NCI-H1417 (cell line): ENCODE measurements at regions not wholly inside any gene's neighbourhood (a gene's known extent, or its start where the extent isn't known, plus 50 kb on each side); places are given as distances from the start of the nearest gene placed in this dataset.
"Not testable (repeated sequence)": the region's sequence is repeated elsewhere in the genome, so short reads cannot be mapped to it uniquely, and the experiment has no call there.

Experiments
- DNase-seq, 3 experiments: peaks; one replicate each; lab custom pipeline; 2025; lab: John Stamatoyannopoulos, UW

DNA sequence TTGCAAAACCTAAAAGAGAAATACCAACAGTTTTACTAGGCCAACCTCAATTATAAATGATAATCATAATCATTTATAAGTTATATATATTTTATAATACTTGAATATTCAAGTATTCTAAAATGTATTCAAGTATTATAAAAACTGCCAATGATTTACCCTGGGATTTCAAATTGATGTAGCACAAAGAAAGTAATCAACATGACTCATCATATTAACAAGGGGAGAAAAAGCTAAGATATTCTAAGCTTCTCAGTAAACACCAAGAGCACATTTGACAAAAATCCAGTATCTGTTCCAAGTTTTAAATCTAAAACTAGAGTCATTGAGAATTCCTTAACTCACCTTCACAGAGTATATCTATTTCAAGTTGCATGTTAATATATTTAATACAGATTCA is 56.1 kb downstream of the CAPZA3 start:
- DNase-seq = no peak

DNA sequence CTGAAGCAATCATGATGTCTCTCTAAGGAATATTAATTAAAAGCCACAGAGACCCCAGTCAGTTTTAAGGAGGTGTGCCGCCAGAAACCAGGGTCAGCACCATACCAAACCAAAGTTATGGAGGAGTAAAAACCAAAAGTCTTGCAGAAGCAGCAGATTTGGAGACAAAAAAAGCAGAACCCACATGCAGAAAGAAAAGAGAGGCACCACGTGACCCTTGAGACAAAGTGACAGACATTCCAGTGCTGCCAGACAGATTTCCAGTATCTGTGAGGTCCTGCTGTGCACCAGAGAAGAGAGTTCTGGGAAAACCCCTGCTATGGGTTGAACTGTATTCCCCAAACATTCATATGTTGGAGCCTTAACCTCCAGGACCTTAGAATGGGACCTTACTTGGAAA is 59.7 kb downstream of the CAPZA3 start:
- no peak for DNase-seq

- DNase-seq = no peak
These were observed 60.8 kb downstream of the CAPZA3 start for GRCh38 chr12:18798535-18799361.

DNA sequence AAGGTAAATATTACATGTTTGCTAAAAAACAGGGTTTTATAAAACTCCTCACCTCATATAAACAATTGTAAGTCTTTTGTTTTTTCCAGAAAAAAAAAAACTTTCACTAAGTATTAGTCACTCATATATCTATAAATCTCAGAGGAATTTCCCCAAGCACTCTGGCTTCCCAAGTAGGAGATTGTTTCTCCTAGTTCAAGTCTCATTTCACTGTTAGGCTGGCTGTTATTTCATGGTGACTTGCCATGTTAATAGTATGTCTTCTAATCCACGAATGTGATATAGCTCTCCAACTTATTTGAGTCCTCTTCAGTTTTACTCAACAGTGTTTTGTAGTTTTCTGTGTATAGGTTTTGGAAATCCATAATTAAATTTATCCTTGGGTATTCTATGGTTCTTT is 61.6 kb downstream of the CAPZA3 start:
- no peak for DNase-seq

- DNase-seq = peak in 1 of 3 experiments; percentile 2
These were observed 67.8 kb downstream of the CAPZA3 start for GRCh38 chr12:18805516-18806248.

GRCh38 chr12:18807714-18808113 is 69.8 kb downstream of the CAPZA3 start:
- peak in 1 of 3 experiments; percentile 59 for DNase-seq

DNA sequence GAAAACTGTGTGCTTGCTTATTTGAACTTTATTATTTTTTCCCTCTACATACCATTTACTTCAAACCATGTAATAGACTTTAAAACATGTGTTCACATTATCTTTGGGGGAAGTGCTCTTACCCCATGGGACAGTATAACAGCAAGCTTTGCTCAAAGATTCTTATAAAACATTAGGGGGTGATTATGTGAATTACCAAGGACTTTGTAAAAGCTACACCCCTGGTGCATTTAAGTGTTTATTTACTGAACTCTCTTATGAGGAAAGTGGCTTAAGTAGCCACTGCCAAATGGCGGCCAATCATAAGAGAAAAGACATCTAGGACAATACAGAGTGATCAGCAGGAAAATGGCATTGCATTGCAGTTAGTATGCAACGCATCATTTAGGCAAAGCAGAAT is 70.3 kb downstream of the CAPZA3 start:
- DNase-seq = peak; percentile 32 to 74 (median 55)

GRCh38 chr12:18810537-18811253 is 72.8 kb downstream of the CAPZA3 start:
- DNase-seq = no peak

GRCh38 chr12:18811273-18811672 is 73.4 kb downstream of the CAPZA3 start:
- DNase-seq = no peak

- no peak for DNase-seq
These were observed 75.8 kb downstream of the CAPZA3 start for GRCh38 chr12:18813753-18814152.

GRCh38 chr12:18818579-18819268 is 80.8 kb downstream of the CAPZA3 start:
- DNase-seq = no peak

- DNase-seq = peak in 1 of 3 experiments; percentile 12
These were observed 81.6 kb downstream of the CAPZA3 start for GRCh38 chr12:18819484-18819883.

- no peak for DNase-seq
These were observed 85.5 kb downstream of the CAPZA3 start for GRCh38 chr12:18823461-18823860.

- DNase-seq = no peak
These were observed 86.4 kb downstream of the CAPZA3 start for GRCh38 chr12:18824287-18824686.

- DNase-seq = no peak
These were observed 87.2 kb downstream of the CAPZA3 start for GRCh38 chr12:18825138-18825537.

- no peak for DNase-seq
These were observed 90.0 kb downstream of the CAPZA3 start for GRCh38 chr12:18827913-18828312.

DNA sequence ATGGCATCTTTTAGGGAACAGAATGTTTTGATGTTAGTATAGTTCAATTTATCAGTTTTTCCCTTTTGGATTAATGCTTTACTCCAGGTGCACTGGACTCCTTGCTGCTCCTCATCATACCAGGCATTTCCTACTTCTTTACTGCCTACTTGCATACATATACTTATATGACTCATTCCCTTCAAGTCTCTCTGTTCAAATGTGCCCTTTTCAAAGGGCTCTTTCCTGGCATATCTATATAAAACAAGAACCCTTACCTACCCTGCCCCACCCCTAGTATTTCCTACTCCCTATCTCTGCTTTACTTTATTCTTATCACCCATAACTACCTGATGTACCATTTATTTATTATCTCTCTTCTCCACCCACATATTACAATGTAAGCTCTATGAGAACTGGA is 90.6 kb downstream of the CAPZA3 start:
- no peak for DNase-seq

DNA sequence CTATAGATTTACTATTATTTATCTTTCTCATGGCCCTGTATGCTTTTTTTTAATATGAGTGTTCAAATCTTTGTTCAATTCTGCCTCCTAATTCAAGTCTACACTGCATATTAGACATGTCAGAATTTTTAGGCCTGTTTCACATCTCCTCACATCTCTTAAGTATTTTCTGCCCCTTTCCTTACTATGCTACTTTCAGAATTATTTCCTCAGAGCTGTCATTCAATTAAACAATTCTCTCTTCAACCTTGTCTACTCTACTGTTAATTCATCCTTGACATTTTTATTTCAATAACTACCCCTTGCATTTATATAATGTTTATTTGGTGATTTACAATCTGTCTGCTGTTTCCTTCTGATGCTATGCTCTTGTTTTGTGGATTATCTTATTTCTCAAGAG is 91.1 kb downstream of the CAPZA3 start:
- no peak for DNase-seq

DNA sequence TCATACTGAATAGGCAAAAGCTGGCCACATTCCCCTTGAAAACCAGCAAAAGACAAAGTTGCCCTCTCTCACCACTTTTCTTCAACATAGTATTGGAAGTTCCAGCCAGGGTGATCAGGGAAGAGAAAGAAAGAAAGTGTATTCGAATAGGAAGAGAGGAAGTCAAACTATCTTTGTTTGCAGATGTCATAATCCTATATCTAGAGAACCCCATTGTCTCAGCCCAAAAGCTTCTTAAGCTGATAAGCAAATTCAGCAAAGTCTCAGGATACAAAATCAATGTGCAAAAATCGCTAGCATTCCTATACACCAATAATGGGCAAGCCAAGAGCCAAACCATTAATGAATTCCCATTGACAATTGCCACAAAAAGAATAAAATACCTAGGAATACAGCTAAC is 95.0 kb downstream of the CAPZA3 start:
- DNase-seq = not testable (repeated sequence)

DNA sequence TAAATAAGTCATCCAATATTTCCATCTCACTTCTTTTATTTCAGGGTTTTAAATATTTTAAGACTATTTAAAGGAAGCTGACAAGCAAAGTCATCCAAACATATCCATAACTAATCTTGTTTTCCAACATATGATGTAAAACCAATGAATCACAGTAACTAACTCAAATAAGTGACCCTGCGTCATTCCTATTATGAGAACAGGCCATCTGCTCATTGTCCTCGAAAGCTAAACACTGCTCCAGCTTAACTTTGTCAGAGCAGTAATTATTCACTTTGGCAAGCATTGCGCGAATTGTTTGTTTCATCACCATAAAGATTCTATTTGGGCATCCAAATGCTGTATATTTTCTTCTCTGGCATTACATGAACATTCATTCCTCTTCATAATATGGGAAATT is 99.1 kb downstream of the CAPZA3 start:
- DNase-seq = peak in 2 of 3 experiments; percentile 10 to 62

GRCh38 chr12:18837505-18837904 is 99.6 kb downstream of the CAPZA3 start:
- no peak for DNase-seq

GRCh38 chr12:18840997-18841396 is 103.1 kb downstream of the CAPZA3 start:
- DNase-seq = not testable (repeated sequence)
